ENCODE measurements at regions not wholly inside any gene's neighbourhood (a gene's known extent, or its start where the extent isn't known, plus 50 kb on each side); places are given as distances from the start of the nearest gene placed in this dataset.

- TF ChIP-seq CHD7 (IDR thresholded peaks at IDR 0.05; ENCODE audit: insufficient replicate concordance, low read length) (no peak), USF2 (IDR thresholded peaks at IDR 0.05; ENCODE audit: low read length) (no peak), E2F6 (IDR thresholded peaks at IDR 0.05) (no peak), KDM4A (IDR thresholded peaks at IDR 0.05; ENCODE audit: low read depth, low read length, severe bottlenecking) (no peak)
Measured at GRCh38 chr10:107553470-107553869, 389.0 kb upstream of the SORCS1 start (continued).
